HFFc6 (cell line): ENCODE measurements at regions not wholly inside any gene's neighbourhood (a gene's known extent, or its start where the extent isn't known, plus 50 kb on each side); places are given as distances from the start of the nearest gene placed in this dataset.

Experiments used
- DNase-seq: peaks from one replicate; pipeline ENCODE4 v3.0.0-alpha.2; 2018
- H3K27ac Mint-ChIP-seq: 2 replicates; pipeline ENCODE4 v1.8.0; 2020; ENCODE audit warnings: mild to moderate bottlenecking, mixed read lengths
- H3K27me3 Mint-ChIP-seq: 2 replicates; pipeline ENCODE4 v1.8.0; 2021; ENCODE audit warnings: mild to moderate bottlenecking, moderate library complexity, mixed read lengths; ENCODE audit not compliant: insufficient read depth
- H3K36me3 Mint-ChIP-seq: 2 replicates; pipeline ENCODE4 v1.8.0; 2021; ENCODE audit warnings: low read depth, mixed read lengths
- H3K4me1 Mint-ChIP-seq: 2 replicates; pipeline ENCODE4 v1.8.0; 2020; ENCODE audit warnings: low read depth, mixed read lengths
- H3K4me3 Mint-ChIP-seq: 2 replicates; pipeline ENCODE4 v1.8.0; 2020; ENCODE audit warnings: mild to moderate bottlenecking, moderate library complexity, mixed read lengths
- H3K9me3 Mint-ChIP-seq: 2 replicates; pipeline ENCODE4 v1.8.0; 2020; ENCODE audit warnings: mild to moderate bottlenecking, mixed read lengths
- CTCF ChIP-seq: fragments of 200-600 bp; sonication (generic); IDR thresholded peaks from 2 replicates; pipeline ENCODE4 v1.5.0; 2021; ENCODE audit warnings: antibody characterized with exemption, mild to moderate bottlenecking

- no peaks in the 10 kb centered on the region; the same call in 1 of the 2 replicates for H3K27me3 Mint-ChIP-seq
- peak overlapping the region; percentile 57 for H3K27ac Mint-ChIP-seq
- H3K4me3 Mint-ChIP-seq: no peak overlapping the region
- H3K9me3 Mint-ChIP-seq: no peaks in the 10 kb centered on the region
- peak; percentile 68 for DNase-seq
- peaks cover 15% of the 10 kb centered on the region for H3K4me1 Mint-ChIP-seq
- TF ChIP-seq CTCF: no peak
- no peaks in the 10 kb centered on the region for H3K36me3 Mint-ChIP-seq
Observed at GRCh38 chr14:85296456-85297210, 233.3 kb upstream of the FLRT2 start.

DNA sequence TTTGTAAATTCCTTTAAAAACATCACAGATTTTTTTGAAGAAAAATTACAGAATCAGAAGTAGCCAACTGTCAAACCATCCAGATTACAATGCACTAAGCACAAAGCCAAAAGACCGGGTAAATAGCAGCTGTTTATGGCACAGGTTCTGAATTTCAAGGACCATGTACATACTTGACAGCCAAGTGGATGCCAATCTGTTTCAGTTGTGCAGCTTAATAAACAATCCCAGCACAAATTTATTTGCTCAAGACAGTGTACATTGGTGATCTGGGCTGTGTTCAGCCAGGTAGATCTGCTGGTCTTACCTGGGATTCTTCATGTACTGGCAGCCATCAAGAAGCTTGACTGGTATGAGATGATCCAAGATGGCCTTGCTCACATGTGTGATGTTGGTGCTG lies 229.8 kb upstream of the FLRT2 start:
- H3K36me3 Mint-ChIP-seq: no peaks in the 10 kb centered on the region
- H3K27me3 Mint-ChIP-seq: no peaks in the 10 kb centered on the region; the same call in none of the 2 replicates
- H3K4me1 Mint-ChIP-seq: peaks cover 15% of the 10 kb centered on the region
- no peaks in the 10 kb centered on the region for H3K9me3 Mint-ChIP-seq
- TF ChIP-seq CTCF: no peak
- no peak overlapping the region for H3K4me3 Mint-ChIP-seq
- H3K27ac Mint-ChIP-seq: no peak overlapping the region
- DNase-seq: no peak

- Mint-ChIP-seq H3K36me3 (no peaks in the 10 kb centered on the region), H3K4me1 (peaks cover 10% of the 10 kb centered on the region), H3K27me3 (no peaks in the 10 kb centered on the region; the same call in none of the 2 replicates), H3K4me3 (no peak overlapping the region), H3K9me3 (no peaks in the 10 kb centered on the region), H3K27ac (no peak overlapping the region)
- TF ChIP-seq CTCF: no peak
- no peak for DNase-seq
Observed at GRCh38 chr14:85301506-85301905, 228.4 kb upstream of the FLRT2 start.

- TF ChIP-seq CTCF: no peak
- Mint-ChIP-seq H3K4me3 (no peak overlapping the region), H3K4me1 (peaks cover 17% of the 10 kb centered on the region), H3K9me3 (no peaks in the 10 kb centered on the region), H3K27me3 (peaks cover 3% of the 10 kb centered on the region; the same call in 1 of the 2 replicates), H3K36me3 (no peaks in the 10 kb centered on the region), H3K27ac (no peak overlapping the region)
- no peak for DNase-seq
Observed at GRCh38 chr14:85306024-85306423, 223.9 kb upstream of the FLRT2 start.

GRCh38 chr14:85308531-85309300 lies 221.2 kb upstream of the FLRT2 start:
- no peak overlapping the region for H3K27ac Mint-ChIP-seq
- H3K9me3 Mint-ChIP-seq: no peaks in the 10 kb centered on the region
- peaks cover 28% of the 10 kb centered on the region for H3K4me1 Mint-ChIP-seq
- no peak for DNase-seq
- TF ChIP-seq CTCF: no peak
- no peak overlapping the region for H3K4me3 Mint-ChIP-seq
- H3K27me3 Mint-ChIP-seq: peaks cover 3% of the 10 kb centered on the region; the same call in 1 of the 2 replicates
- no peaks in the 10 kb centered on the region for H3K36me3 Mint-ChIP-seq
